ENCODE measurements at regions not wholly inside any gene's neighbourhood (a gene's known extent, or its start where the extent isn't known, plus 50 kb on each side); places are given as distances from the start of the nearest gene placed in this dataset.

DNA sequence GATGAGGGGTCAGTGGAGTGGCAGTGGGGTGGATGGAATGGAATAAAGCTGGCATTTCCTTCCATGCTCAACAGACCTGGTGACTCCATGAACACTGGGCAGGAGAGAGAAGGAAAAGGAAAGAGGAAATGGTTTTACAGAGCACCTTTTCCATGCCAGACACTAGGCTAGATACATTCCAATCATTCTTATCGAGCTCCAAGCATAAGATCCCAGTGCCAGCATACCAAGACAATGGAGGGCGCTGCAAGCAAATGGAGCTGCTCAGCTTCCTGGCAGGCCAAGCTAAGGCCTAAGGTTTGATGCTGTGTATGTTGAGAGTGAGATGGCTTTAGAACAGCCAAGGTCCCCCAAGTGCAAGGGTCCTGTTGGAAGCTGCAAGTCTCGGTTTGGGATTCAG, 113.2 kb downstream of the HSPH1 start:
- TF ChIP-seq, protein P1, sequence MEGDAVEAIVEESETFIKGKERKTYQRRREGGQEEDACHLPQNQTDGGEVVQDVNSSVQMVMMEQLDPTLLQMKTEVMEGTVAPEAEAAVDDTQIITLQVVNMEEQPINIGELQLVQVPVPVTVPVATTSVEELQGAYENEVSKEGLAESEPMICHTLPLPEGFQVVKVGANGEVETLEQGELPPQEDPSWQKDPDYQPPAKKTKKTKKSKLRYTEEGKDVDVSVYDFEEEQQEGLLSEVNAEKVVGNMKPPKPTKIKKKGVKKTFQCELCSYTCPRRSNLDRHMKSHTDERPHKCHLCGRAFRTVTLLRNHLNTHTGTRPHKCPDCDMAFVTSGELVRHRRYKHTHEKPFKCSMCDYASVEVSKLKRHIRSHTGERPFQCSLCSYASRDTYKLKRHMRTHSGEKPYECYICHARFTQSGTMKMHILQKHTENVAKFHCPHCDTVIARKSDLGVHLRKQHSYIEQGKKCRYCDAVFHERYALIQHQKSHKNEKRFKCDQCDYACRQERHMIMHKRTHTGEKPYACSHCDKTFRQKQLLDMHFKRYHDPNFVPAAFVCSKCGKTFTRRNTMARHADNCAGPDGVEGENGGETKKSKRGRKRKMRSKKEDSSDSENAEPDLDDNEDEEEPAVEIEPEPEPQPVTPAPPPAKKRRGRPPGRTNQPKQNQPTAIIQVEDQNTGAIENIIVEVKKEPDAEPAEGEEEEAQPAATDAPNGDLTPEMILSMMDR (IDR thresholded peaks at IDR 0.05), result no peak
- TF ChIP-seq EP300 (IDR thresholded peaks at IDR 0.05), result no peak

All from stomach (tissue), 4 donors.